ENCODE measurements at regions not wholly inside any gene's neighbourhood (a gene's known extent, or its start where the extent isn't known, plus 50 kb on each side); places are given as distances from the start of the nearest gene placed in this dataset.
"Not testable (repeated sequence)": the region's sequence is repeated elsewhere in the genome, so short reads cannot be mapped to it uniquely, and the experiment has no call there.

DNA sequence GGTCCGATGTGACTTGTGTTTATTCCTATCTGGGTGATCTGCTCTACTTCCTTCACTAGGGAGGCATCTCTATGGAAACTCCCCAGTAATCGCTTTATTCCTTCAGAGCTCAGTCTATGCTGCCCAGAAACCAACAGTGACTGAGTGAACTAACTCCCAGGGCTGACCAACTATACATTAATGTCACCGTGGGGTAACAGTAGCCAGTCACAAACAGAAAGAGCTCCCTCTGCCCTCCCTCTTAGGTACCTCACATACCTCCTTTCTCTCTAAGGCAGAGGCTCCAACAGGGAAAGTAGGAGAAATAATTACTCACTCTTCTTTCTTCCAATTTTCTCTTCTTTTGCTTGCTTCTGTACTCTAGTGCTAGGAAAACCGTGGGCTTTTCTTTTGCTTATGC, 855.0 kb downstream of the REEP3 start:
- no peaks in the 10 kb centered on the region for H3K27me3 Mint-ChIP-seq (ENCODE audit: low read depth)
- H3K4me1 Mint-ChIP-seq (ENCODE audit: low read depth), result no peaks in the 10 kb centered on the region
- peaks cover 7% of the 10 kb centered on the region for H3K9me3 Mint-ChIP-seq
- no peak for DNase-seq
- ATAC-seq, result no peak
- H3K36me3 Mint-ChIP-seq (ENCODE audit: insufficient read depth), result no peaks in the 10 kb centered on the region
- no peak overlapping the region for H3K4me3 Mint-ChIP-seq

DNA sequence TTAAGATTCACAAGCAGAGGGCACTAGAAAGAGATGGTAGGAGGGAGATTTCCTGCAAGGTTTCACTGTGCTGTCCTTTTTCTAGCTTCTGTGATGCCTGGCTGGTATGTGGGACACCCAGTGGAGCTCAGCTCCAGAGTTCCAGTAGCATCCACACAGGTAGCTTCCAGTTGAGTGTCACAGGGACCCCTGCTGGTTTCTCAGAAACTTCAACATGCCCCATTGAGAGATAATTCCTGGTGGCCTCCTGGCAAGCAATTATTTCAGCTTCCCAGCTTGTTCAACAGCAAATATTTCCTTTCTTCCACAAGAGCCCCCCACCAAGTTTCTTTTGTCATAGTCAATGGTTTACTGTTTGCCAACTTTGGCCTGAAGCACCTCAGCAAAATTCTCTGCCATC, 858.7 kb downstream of the REEP3 start:
- Mint-ChIP-seq H3K36me3 (ENCODE audit: insufficient read depth) (no peaks in the 10 kb centered on the region), H3K4me1 (ENCODE audit: low read depth) (no peaks in the 10 kb centered on the region), H3K4me3 (no peak overlapping the region), H3K9me3 (peaks cover 6% of the 10 kb centered on the region), H3K27me3 (ENCODE audit: low read depth) (no peaks in the 10 kb centered on the region)
- DNase-seq (no peak), ATAC-seq (no peak)

- ATAC-seq (no peak), DNase-seq (no peak)
- Mint-ChIP-seq H3K4me3 (no peak overlapping the region), H3K36me3 (ENCODE audit: insufficient read depth) (no peaks in the 10 kb centered on the region), H3K4me1 (ENCODE audit: low read depth) (no peaks in the 10 kb centered on the region), H3K27me3 (ENCODE audit: low read depth) (no peaks in the 10 kb centered on the region), H3K9me3 (peaks cover 15% of the 10 kb centered on the region)
Observed at GRCh38 chr10:64385355-64385754, 864.2 kb downstream of the REEP3 start.

- Mint-ChIP-seq H3K4me1 (ENCODE audit: low read depth) (no peaks in the 10 kb centered on the region), H3K9me3 (peaks cover 7% of the 10 kb centered on the region), H3K4me3 (no peak overlapping the region), H3K36me3 (ENCODE audit: insufficient read depth) (no peaks in the 10 kb centered on the region), H3K27me3 (ENCODE audit: low read depth) (no peaks in the 10 kb centered on the region)
- ATAC-seq (no peak), DNase-seq (no peak)
Observed at GRCh38 chr10:64394744-64395143, 873.5 kb downstream of the REEP3 start.

GRCh38 chr10:64396105-64396708, 875.0 kb downstream of the REEP3 start:
- ATAC-seq, result no peak
- Mint-ChIP-seq H3K36me3 (ENCODE audit: insufficient read depth) (no peaks in the 10 kb centered on the region), H3K4me3 (no peak overlapping the region), H3K27me3 (ENCODE audit: low read depth) (no peaks in the 10 kb centered on the region), H3K9me3 (peaks cover 7% of the 10 kb centered on the region), H3K4me1 (ENCODE audit: low read depth) (no peaks in the 10 kb centered on the region)
- no peak for DNase-seq

DNA sequence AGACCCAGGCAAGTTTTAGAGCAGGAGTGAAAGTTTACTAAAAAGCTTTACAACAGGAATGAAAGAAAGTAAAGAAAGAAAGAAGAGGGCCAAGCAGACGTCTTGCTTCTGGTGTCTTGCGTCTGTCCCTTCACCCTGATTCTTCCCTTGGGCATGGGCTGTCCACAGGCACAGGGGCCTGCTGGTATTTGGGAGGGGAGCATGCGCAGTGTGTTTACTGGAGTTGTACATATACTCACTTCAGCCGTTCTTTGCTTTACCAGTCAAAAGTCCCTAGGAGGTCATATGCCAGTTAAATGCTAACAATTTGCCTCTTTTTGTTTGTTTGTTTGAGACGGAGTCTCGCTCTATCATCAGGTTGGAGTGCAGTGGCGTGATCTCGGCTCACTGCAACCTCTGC, 875.9 kb downstream of the REEP3 start:
- H3K4me3 Mint-ChIP-seq, result no peak overlapping the region
- peaks cover 7% of the 10 kb centered on the region for H3K9me3 Mint-ChIP-seq
- ATAC-seq (no peak), DNase-seq (no peak)
- H3K4me1 Mint-ChIP-seq (ENCODE audit: low read depth), result no peaks in the 10 kb centered on the region
- H3K27me3 Mint-ChIP-seq (ENCODE audit: low read depth), result no peaks in the 10 kb centered on the region
- H3K36me3 Mint-ChIP-seq (ENCODE audit: insufficient read depth), result no peaks in the 10 kb centered on the region

DNA sequence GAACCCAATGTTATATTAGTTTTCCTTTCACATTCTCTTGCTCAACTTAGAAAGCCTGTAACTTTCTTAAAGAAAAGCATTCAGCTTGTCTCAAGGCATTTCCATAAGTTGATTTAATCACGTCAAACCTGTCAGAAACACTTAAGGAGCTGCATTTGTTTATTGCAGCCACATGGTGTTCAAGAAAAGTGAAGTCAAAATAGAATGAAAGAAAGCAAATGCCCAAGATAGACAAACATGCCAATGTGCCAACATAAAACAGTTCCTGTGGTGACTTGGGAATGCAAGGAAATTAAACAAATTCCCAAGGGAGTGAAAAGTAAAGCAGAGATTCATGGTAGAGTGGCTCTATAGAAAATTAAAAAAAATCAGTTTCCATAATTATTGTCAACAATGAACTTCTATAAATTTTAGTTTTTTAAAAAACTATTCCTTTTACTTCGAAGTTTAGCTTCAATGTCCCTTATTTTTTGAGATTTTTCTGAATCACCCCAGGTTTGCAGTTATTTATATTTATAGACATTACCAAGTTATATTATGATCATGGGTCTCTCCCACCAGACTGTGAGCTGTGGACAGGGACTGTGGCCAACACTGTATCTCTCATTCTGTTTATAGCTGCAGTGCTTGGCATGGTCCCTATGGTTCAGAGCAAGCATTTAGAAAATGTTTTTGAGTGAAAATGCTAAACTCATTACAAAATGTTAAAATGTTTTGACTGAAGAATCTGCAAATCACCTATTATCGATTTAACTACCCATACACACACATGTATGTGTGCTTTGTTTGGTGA, 887.4 kb downstream of the REEP3 start:
- Mint-ChIP-seq H3K4me1 (ENCODE audit: low read depth) (no peaks in the 10 kb centered on the region), H3K4me3 (no peak overlapping the region), H3K9me3 (no peaks in the 10 kb centered on the region), H3K27me3 (ENCODE audit: low read depth) (no peaks in the 10 kb centered on the region), H3K36me3 (ENCODE audit: insufficient read depth) (no peaks in the 10 kb centered on the region)
- ATAC-seq (no peak), DNase-seq (no peak)

- Mint-ChIP-seq H3K9me3 (no peaks in the 10 kb centered on the region), H3K27me3 (ENCODE audit: low read depth) (no peaks in the 10 kb centered on the region), H3K4me1 (ENCODE audit: low read depth) (no peaks in the 10 kb centered on the region), H3K36me3 (ENCODE audit: insufficient read depth) (no peaks in the 10 kb centered on the region), H3K4me3 (no peak overlapping the region)
- DNase-seq, result no peak
- ATAC-seq, result no peak
Observed at GRCh38 chr10:64409349-64409748, 888.1 kb downstream of the REEP3 start.

GRCh38 chr10:64416011-64416410, 894.8 kb downstream of the REEP3 start:
- H3K36me3 Mint-ChIP-seq (ENCODE audit: insufficient read depth), result no peaks in the 10 kb centered on the region
- DNase-seq, result no peak
- no peak overlapping the region for H3K4me3 Mint-ChIP-seq
- peaks cover 3% of the 10 kb centered on the region for H3K9me3 Mint-ChIP-seq
- no peaks in the 10 kb centered on the region for H3K4me1 Mint-ChIP-seq (ENCODE audit: low read depth)
- no peaks in the 10 kb centered on the region for H3K27me3 Mint-ChIP-seq (ENCODE audit: low read depth)
- ATAC-seq, result no peak

GRCh38 chr10:64419461-64419860, 898.3 kb downstream of the REEP3 start:
- peaks cover 3% of the 10 kb centered on the region for H3K9me3 Mint-ChIP-seq
- no peak for DNase-seq
- no peaks in the 10 kb centered on the region for H3K27me3 Mint-ChIP-seq (ENCODE audit: low read depth)
- H3K4me3 Mint-ChIP-seq, result no peak overlapping the region
- ATAC-seq, result no peak
- H3K4me1 Mint-ChIP-seq (ENCODE audit: low read depth), result no peaks in the 10 kb centered on the region
- no peaks in the 10 kb centered on the region for H3K36me3 Mint-ChIP-seq (ENCODE audit: insufficient read depth)

- Mint-ChIP-seq H3K27me3 (ENCODE audit: low read depth) (no peaks in the 10 kb centered on the region), H3K4me1 (ENCODE audit: low read depth) (no peaks in the 10 kb centered on the region), H3K9me3 (no peaks in the 10 kb centered on the region), H3K36me3 (ENCODE audit: insufficient read depth) (no peaks in the 10 kb centered on the region), H3K4me3 (no peak overlapping the region)
- DNase-seq (no peak), ATAC-seq (no peak)
Observed at GRCh38 chr10:64426745-64427144, 905.5 kb downstream of the REEP3 start.

GRCh38 chr10:64430690-64431323, 909.6 kb downstream of the REEP3 start:
- no peak overlapping the region for H3K4me3 Mint-ChIP-seq
- H3K9me3 Mint-ChIP-seq, result peaks cover 4% of the 10 kb centered on the region
- H3K27me3 Mint-ChIP-seq (ENCODE audit: low read depth), result no peaks in the 10 kb centered on the region
- DNase-seq (no peak), ATAC-seq (no peak)
- H3K4me1 Mint-ChIP-seq (ENCODE audit: low read depth), result no peaks in the 10 kb centered on the region
- no peaks in the 10 kb centered on the region for H3K36me3 Mint-ChIP-seq (ENCODE audit: insufficient read depth)

DNA sequence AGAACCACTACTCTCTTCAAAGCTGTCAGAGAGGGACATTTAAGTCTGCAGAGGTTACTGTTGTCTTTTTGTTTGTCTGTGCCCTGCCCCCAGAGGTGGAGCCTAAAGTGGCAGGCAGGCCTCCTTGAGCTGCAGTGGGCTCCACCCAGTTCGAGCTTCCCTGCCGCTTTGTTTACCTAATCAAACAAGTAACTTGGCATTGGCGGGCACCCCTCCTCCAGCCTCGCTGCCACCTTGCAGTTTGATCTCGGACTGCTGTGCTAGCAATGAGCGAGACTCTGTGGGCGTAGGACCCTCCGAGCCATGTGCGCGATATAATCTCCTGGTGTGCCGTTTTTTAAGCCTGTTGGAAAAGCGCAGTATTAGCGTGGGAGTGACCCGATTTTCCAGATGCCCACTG, 920.7 kb downstream of the REEP3 start:
- not testable (repeated sequence) for H3K36me3 Mint-ChIP-seq (ENCODE audit: insufficient read depth); DNase-seq; ATAC-seq; H3K27me3 Mint-ChIP-seq (ENCODE audit: low read depth); H3K4me3 Mint-ChIP-seq; H3K9me3 Mint-ChIP-seq; H3K4me1 Mint-ChIP-seq (ENCODE audit: low read depth)

DNA sequence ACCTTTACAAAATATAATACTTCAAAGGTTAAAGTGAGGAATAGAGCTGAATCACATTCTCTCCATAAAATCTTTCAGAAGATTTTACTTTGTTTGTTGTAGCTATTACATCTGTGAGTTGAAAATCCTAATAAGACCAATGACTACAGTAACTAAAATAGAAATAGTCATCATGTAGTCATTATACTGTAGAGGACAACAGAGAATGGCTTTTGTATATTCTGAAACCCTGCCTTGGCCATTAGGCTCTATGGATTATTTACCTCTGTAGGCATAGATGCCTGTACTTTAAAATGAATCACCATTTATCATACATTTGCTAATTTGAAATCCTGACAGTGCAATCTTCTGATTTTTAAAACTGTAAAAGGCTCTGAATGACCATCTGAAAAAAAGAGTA, 923.0 kb downstream of the REEP3 start:
- H3K27me3 Mint-ChIP-seq (ENCODE audit: low read depth), result no peaks in the 10 kb centered on the region
- peaks cover 9% of the 10 kb centered on the region for H3K9me3 Mint-ChIP-seq
- no peak for ATAC-seq
- H3K4me1 Mint-ChIP-seq (ENCODE audit: low read depth), result no peaks in the 10 kb centered on the region
- no peak for DNase-seq
- H3K4me3 Mint-ChIP-seq, result no peak overlapping the region
- no peaks in the 10 kb centered on the region for H3K36me3 Mint-ChIP-seq (ENCODE audit: insufficient read depth)

DNA sequence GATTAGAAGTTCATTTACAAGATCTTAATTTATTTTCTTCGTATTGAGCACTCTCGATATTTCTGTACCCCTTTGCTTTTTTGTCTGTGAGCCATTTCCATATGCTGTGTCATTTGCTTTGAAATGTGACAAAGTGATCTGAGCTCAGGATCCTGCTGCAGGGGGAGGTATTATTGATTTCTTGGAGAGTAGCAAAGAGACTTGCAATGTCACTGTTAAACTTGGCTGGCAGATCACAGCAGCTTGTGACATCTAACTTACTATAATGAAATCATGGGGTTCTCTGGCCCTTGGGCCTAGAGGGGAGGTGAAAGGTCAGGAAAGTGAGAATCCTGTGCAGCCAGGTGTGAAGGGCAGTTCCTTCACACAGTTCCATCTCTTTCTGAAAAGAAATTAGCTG, 923.4 kb downstream of the REEP3 start:
- Mint-ChIP-seq H3K27me3 (ENCODE audit: low read depth) (no peaks in the 10 kb centered on the region), H3K4me3 (no peak overlapping the region), H3K36me3 (ENCODE audit: insufficient read depth) (no peaks in the 10 kb centered on the region), H3K4me1 (ENCODE audit: low read depth) (no peaks in the 10 kb centered on the region), H3K9me3 (peaks cover 9% of the 10 kb centered on the region)
- ATAC-seq, result no peak
- no peak for DNase-seq

Data from activated T-cell treated with anti-CD3 and anti-CD28 coated beads, Interleukin-2, amount 50 U/mL, for 4 hours (primary cell).